AG04449 (cell line): ENCODE measurements at regions not wholly inside any gene's neighbourhood (a gene's known extent, or its start where the extent isn't known, plus 50 kb on each side); places are given as distances from the start of the nearest gene placed in this dataset.

Experiments
- CTCF ChIA-PET: fragments of 350-600 bp; formaldehyde crosslinking; extraction: SDS; loops from one replicate; lab custom pipeline; 2021; ENCODE audit warnings: antibody characterized with exemption; lab: Yijun Ruan, JAX
- POLR2A ChIA-PET: fragments of 400-600, 350-600 bp; formaldehyde crosslinking; extraction: SDS; loops from one replicate; lab custom pipeline; 2020; ENCODE audit warnings: antibody characterized with exemption, inconsistent platforms; lab: Yijun Ruan, JAX
- DNase-seq: peaks from one replicate; pipeline ENCODE4 v3.0.0-alpha.2; 2010; ENCODE audit warnings: low read depth, low spot score
- H3K4me3 ChIP-seq: 2 replicates; pipeline ENCODE4 v1.5.1; 2011; ENCODE audit warnings: low read depth, mild to moderate bottlenecking, control low read depth, low read length
- TF ChIP-seq, protein P1 (sequence below): IDR thresholded peaks from one replicate; pipeline ENCODE4 v1.5.1; 2011; ENCODE audit warnings: mild to moderate bottlenecking, moderate library complexity, low read length, control low read depth, inconsistent platforms; ENCODE audit not compliant: insufficient read depth; ENCODE audit errors: missing control alignments

DNA sequence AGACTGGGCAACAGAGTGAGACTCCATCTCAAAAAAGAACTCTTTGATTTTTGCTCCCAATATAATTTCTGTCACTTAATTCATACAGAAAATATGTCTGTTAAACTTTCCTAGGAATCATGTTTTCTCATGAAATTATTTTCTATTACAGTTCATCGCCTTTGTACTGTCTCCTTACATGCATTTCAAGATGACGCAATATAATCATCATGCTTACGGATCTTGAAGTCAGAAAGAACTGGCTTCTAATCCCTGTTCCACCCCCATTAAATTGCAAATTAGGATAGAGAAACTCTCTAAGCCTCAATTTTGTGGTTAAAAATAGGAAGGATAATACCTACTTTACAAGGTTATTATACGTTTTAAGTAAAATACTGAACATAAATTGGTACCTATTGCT lies 467.6 kb upstream of the SMIM21 start:
- CTCF ChIA-PET: no interaction called here

DNA sequence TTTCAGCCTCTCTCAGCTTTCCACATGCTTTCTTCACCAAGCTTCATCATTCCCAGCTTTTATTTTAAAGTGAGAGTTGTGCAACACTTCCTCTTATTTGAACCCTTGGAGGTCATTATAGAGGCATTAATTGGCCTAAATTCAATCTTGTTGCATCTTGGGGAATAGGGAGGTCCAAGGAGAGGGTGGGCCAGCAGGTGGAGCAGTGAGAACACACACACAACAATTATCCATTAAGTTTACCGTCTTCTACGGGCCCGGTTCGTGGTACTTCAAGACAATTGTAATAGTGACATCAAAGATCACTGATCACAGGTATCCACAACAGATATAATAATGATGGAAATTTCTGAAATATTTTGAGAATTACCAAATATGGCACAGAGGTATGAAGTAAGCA lies 457.2 kb upstream of the SMIM21 start:
- no peak overlapping the region for H3K4me3 ChIP-seq
- POLR2A ChIA-PET: no interaction called here
- TF ChIP-seq, protein P1, sequence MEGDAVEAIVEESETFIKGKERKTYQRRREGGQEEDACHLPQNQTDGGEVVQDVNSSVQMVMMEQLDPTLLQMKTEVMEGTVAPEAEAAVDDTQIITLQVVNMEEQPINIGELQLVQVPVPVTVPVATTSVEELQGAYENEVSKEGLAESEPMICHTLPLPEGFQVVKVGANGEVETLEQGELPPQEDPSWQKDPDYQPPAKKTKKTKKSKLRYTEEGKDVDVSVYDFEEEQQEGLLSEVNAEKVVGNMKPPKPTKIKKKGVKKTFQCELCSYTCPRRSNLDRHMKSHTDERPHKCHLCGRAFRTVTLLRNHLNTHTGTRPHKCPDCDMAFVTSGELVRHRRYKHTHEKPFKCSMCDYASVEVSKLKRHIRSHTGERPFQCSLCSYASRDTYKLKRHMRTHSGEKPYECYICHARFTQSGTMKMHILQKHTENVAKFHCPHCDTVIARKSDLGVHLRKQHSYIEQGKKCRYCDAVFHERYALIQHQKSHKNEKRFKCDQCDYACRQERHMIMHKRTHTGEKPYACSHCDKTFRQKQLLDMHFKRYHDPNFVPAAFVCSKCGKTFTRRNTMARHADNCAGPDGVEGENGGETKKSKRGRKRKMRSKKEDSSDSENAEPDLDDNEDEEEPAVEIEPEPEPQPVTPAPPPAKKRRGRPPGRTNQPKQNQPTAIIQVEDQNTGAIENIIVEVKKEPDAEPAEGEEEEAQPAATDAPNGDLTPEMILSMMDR: no peak
- CTCF ChIA-PET: no interaction called here
- no peak for DNase-seq

More for the DNA sequence above, 467.6 kb upstream of the SMIM21 start:
- H3K4me3 ChIP-seq: no peak overlapping the region
- DNase-seq: no peak
- TF ChIP-seq, protein P1: no peak
- POLR2A ChIA-PET: no interaction called here

DNA sequence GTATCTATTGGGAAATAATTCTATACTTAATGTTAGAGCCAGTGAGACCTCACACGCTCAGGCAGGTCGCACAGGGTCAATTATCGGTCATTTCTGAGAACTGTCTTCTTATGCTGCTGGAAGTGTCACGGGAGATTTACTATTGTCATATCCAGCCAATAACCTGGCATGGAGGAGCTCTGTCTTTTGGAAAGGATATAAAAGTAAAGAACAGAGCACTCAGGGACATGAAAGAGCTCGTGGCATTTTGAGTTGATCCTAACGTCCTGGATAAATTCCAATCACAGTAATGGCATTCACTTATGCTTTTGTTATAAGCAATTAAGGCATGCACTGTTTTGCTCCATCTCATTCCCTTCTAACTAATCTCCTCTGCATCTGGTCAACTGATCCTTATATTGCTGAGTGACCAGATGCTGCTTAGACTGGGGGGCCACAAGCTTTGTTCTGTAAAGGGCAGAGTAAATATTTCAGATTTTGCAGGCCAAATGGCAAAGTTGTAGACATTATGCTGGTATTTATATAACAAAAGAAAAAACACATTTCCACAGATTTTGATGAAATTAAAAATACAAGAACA lies 453.5 kb upstream of the SMIM21 start:
- CTCF ChIA-PET: no interaction called here

DNA sequence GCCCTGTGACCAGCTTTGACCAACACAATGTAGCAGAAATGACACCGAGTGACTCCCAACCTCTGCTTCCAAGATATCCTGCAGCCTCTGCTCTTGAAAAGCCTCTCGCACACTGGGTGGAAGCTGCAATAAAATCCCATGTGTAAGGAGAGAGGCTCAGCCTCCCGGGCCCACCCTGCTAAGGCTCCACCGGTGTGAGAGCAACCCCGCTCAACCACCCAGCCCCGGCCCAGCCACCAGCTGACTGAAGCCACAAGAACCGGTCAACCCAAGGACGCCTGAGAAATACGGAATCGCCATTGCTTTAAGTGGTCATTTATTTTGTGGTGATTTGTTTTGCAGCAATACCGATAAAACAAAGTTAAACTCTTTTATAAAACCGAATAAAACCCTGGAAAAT lies 452.8 kb upstream of the SMIM21 start:
- ChIA-PET POLR2A (no interaction called here), CTCF (no interaction called here)
- no peak overlapping the region for H3K4me3 ChIP-seq
- TF ChIP-seq, protein P1: no peak
- no peak for DNase-seq

More for the DNA sequence above, 453.5 kb upstream of the SMIM21 start:
- H3K4me3 ChIP-seq: no peak overlapping the region
- TF ChIP-seq, protein P1: no peak
- no peak for DNase-seq
- POLR2A ChIA-PET: no interaction called here

DNA sequence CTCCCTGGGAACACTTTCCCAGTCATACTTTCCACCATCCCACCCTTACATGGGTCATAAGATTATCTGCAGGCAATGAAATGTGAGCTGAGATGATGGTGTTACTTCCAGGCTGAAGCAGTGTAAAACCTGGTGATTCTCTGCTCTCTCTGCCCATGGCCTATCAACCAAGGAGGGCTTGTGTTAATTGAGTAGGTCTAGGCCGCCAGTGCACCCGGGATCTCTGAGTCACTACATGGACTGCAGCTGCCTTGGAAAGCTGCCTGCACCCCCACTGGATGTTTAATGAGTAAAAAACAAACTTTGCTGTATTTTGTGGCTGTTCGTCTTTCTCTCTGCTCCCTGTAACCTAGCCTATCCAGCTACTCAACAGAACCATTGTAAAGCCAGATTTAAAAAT lies 451.7 kb upstream of the SMIM21 start:
- CTCF ChIA-PET: no interaction called here
- no peak for DNase-seq

DNA sequence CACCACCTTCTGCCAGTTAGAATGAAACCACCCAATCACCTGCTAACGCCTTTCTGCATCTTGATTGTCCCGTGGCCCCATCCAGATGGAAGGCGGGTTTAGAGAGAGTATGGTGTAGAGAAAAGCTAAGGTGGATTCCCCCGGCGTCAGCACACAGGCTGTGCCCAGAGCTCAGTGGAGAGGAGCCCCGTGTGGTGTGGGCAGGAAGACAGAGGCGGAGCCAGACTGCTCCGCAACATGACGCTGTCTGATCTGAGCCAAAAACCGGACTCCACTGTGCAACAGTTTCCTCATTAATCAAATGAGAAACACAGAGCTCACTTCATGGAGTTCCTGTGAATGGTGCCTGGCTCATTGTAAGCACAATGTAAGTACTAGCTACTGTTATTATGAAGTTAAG lies 448.1 kb upstream of the SMIM21 start:
- TF ChIP-seq, protein P1: no peak
- CTCF ChIA-PET: no interaction called here
- H3K4me3 ChIP-seq: no peak overlapping the region
- no peak for DNase-seq
- POLR2A ChIA-PET: no interaction called here

More for the DNA sequence above, 451.7 kb upstream of the SMIM21 start:
- POLR2A ChIA-PET: no interaction called here
- TF ChIP-seq, protein P1: no peak
- no peak overlapping the region for H3K4me3 ChIP-seq
